ENCODE measurements at regions not wholly inside any gene's neighbourhood (a gene's known extent, or its start where the extent isn't known, plus 50 kb on each side); places are given as distances from the start of the nearest gene placed in this dataset.

DNA sequence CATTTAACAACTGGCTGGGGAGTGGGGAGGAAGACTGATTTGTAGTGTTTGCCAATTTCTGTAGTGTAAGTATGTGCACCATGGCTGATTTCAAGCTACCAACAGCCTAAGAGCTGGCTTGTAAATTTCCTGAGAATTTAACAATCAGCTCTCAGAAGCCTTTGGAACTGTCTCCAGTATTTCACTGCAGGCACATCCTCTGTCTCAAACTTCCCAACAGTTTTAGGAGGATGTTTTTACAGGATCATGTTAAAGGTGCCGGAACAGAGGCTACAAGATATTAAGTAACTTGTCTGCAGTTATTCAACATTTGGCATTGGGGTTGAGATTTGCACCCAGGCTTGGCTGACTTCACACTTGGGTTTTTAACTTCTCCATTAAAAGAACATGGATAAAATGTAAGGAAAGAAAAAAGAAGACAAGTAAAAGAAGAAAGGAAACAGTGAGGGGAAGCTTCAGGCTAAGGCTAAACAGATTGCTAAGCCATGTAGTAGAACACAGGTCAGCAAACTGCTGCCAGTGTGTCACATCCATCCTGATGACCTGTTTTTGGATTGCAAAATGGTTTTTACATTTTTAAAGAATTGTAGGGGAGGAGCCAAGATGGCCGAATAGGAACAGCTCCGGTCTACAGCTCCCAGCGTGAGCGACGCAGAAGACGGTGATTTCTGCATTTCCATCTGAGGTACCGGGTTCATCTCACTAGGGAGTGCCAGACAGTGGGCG lies 204.8 kb upstream of the SESN3 start:
- Histone ChIP-seq H3K27me3 (no peaks in the 10 kb centered on the region), H3K27ac (no peak overlapping the region), H3K36me3 (no peaks in the 10 kb centered on the region), H3K9me3 (no peaks in the 10 kb centered on the region), H3K4me1 (peaks cover 0 to 7% of the 10 kb centered on the region in 2 donors), H3K4me3 (replicated peaks in 1 of 3) (no peak overlapping the region)
- WGBS, 2 donors, result 86 to 96% methylated on average over 7 to 8 of the region's 9 CpGs
- intact Hi-C loops (cut with DNase I), result no loop called here
- no peak for TF ChIP-seq POLR2A (IDR thresholded peaks at IDR 0.05)
- TF ChIP-seq, protein P1, sequence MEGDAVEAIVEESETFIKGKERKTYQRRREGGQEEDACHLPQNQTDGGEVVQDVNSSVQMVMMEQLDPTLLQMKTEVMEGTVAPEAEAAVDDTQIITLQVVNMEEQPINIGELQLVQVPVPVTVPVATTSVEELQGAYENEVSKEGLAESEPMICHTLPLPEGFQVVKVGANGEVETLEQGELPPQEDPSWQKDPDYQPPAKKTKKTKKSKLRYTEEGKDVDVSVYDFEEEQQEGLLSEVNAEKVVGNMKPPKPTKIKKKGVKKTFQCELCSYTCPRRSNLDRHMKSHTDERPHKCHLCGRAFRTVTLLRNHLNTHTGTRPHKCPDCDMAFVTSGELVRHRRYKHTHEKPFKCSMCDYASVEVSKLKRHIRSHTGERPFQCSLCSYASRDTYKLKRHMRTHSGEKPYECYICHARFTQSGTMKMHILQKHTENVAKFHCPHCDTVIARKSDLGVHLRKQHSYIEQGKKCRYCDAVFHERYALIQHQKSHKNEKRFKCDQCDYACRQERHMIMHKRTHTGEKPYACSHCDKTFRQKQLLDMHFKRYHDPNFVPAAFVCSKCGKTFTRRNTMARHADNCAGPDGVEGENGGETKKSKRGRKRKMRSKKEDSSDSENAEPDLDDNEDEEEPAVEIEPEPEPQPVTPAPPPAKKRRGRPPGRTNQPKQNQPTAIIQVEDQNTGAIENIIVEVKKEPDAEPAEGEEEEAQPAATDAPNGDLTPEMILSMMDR (IDR thresholded peaks at IDR 0.05), result no peak
- DNase-seq, result no peak

DNA sequence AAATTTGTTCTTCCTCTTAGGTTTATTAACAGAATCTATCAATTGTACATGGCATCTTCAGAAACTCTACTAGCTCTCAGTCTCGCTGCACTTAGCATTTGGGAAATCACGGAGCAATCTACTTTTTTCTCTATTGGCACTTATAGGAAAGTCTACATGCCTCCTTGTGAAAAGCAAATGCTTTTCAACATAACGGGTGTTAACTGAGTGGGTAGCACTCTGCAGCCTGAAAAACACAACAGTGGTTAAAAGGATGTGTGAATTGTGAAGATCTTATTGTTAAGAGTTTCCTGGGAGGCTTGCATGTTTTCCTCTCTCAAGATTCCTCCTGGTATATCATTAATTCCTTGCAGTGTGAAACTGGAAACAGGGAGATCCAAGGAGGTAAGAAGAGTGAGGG lies 204.2 kb upstream of the SESN3 start:
- Histone ChIP-seq H3K36me3 (no peaks in the 10 kb centered on the region), H3K27me3 (no peaks in the 10 kb centered on the region), H3K4me1 (peaks cover 0 to 7% of the 10 kb centered on the region in 2 donors), H3K9me3 (no peaks in the 10 kb centered on the region), H3K4me3 (replicated peaks in 1 of 3) (no peak overlapping the region), H3K27ac (no peak overlapping the region)
- intact Hi-C loops (cut with DNase I), result no loop called here
- no peak for DNase-seq
- no peak for TF ChIP-seq POLR2A (IDR thresholded peaks at IDR 0.05)
- TF ChIP-seq, protein P1 (IDR thresholded peaks at IDR 0.05), result no peak
- WGBS, 2 donors, result 79 to 89% methylated on average over 3 of the region's 3 CpGs

DNA sequence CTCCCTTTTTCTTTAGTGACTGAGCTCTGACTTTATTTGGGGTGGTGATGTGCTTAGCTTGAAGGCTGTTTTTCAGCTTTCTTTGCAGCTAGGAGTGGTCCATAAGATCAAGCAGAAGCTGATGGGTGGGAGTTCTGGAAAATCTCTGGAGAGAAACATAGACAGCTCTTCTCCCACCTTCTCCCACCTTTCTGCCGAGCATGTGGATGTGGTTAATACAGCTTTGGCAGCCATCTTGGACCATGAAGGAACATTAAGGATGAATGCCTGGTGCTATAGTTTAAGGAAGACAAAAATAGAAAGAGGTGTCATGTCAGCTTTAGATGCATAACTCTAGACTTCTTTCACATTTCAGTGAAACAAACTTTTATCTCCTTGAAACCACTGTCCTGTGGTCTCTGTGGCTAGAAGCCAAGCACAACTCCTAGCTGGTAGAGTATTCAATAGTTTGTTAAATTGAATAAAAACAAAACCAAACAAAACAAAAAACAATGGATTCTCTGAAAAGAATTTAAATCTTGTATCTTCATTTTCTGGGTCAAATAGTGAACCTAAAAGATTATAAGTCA lies 203.6 kb upstream of the SESN3 start:
- intact Hi-C loops (cut with DNase I), result no loop called here
- H3K27me3 ChIP-seq, result no peaks in the 10 kb centered on the region
- H3K27ac ChIP-seq, result no peak overlapping the region
- H3K9me3 ChIP-seq, result no peaks in the 10 kb centered on the region
- H3K36me3 ChIP-seq, result no peaks in the 10 kb centered on the region
- H3K4me1 ChIP-seq, result peaks cover 0 to 7% of the 10 kb centered on the region in 2 donors
- DNase-seq, result no peak
- no peak for TF ChIP-seq POLR2A (IDR thresholded peaks at IDR 0.05)
- TF ChIP-seq, protein P1 (IDR thresholded peaks at IDR 0.05), result no peak
- 92 to 94% methylated on average over 1 of the region's 1 CpG for WGBS, 2 donors
- H3K4me3 ChIP-seq (replicated peaks in 1 of 3), result no peak overlapping the region

DNA sequence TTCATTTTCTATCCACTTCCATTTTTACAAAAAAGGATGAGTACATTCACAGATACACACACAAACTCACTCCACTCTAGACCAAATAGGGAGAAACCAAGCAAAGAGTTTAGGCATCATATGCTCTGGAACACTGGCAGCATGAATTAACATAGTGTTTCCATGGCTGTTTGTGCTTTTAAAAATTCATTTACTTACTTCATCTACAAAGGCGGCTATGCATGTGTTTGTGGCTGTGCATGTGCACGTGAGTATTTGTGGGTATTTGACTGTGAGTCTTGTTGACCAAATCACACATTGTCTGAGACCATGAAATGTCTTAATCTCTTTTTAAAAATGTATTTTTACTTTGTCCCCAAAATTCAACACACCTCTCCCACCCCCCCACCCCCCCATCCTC lies 203.0 kb upstream of the SESN3 start:
- Histone ChIP-seq H3K27me3 (no peaks in the 10 kb centered on the region), H3K4me1 (peaks cover 0 to 7% of the 10 kb centered on the region in 2 donors), H3K36me3 (no peaks in the 10 kb centered on the region), H3K27ac (no peak overlapping the region), H3K4me3 (replicated peaks in 1 of 3) (no peak overlapping the region), H3K9me3 (no peaks in the 10 kb centered on the region)
- 94 to 98% methylated on average over 2 of the region's 2 CpGs for WGBS, 2 donors
- no peak for DNase-seq
- intact Hi-C loops (cut with DNase I), result no loop called here
- TF ChIP-seq POLR2A (IDR thresholded peaks at IDR 0.05), result no peak
- TF ChIP-seq, protein P1 (IDR thresholded peaks at IDR 0.05), result no peak

DNA sequence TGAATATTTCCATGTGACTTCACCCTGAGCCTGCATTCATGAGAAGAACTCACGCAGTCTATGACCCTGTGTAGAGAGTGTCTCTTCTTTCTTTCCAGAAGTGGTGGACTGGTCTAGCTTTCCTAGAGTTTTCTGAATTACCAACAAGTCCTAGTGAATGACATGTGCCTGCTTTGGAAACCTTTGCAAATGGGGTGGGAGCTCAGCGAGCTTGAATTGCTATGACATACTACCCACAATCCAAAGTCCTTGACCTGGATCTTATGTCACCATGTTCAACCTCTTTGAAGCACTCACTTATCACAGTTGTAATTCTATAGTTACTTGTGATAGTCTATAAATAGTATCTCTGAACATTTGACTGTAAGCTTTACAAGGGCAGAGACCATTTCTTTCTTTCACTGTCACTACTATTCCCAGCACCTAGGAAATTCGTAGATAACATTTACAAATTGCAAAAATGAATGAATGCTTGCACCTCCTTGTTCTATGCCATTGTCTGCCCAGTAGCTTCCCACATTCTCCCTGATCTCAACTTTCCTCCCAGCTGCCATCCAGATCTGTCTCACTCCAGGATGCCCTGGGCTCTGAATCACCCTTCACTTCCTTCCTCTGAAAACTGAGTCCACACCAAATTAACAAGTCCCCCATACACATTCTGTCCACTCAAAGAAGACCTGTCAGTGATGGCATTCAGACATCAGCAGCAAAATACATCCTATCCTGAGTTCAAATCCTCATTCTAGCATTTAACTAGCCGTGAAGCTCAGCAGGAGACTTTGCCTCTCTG lies 201.9 kb upstream of the SESN3 start:
- WGBS, 2 donors, result 74 to 83% methylated on average over 4 of the region's 4 CpGs
- TF ChIP-seq, protein P1 (IDR thresholded peaks at IDR 0.05), result no peak
- no peak for TF ChIP-seq POLR2A (IDR thresholded peaks at IDR 0.05)
- intact Hi-C loops (cut with DNase I), result no loop called here
- no peaks in the 10 kb centered on the region for H3K36me3 ChIP-seq
- peaks cover 0 to 7% of the 10 kb centered on the region in 2 donors for H3K4me1 ChIP-seq
- no peaks in the 10 kb centered on the region for H3K9me3 ChIP-seq
- DNase-seq, result no peak
- H3K4me3 ChIP-seq (replicated peaks in 1 of 3), result no peak overlapping the region
- no peak overlapping the region for H3K27ac ChIP-seq
- no peaks in the 10 kb centered on the region for H3K27me3 ChIP-seq
